ENCODE measurements at regions not wholly inside any gene's neighbourhood (a gene's known extent, or its start where the extent isn't known, plus 50 kb on each side); places are given as distances from the start of the nearest gene placed in this dataset.
"Not testable (repeated sequence)": the region's sequence is repeated elsewhere in the genome, so short reads cannot be mapped to it uniquely, and the experiment has no call there.

GRCh38 chr3:76300746-76301145 is 515.4 kb upstream of the ZNF717 start:
- FAIRE-seq, result no peak
- DNase-seq (ENCODE audit: extremely low spot score, insufficient read length, low read depth), result no peak

GRCh38 chr3:76307556-76307955 is 522.2 kb upstream of the ZNF717 start:
- DNase-seq (ENCODE audit: extremely low spot score, insufficient read length, low read depth), result no peak
- no peak for FAIRE-seq

- FAIRE-seq (no peak), DNase-seq (ENCODE audit: extremely low spot score, insufficient read length, low read depth) (no peak)
Observed at GRCh38 chr3:76308541-76308940, 523.2 kb upstream of the ZNF717 start.

GRCh38 chr3:76310089-76310488 is 524.7 kb upstream of the ZNF717 start:
- FAIRE-seq (no peak), DNase-seq (ENCODE audit: extremely low spot score, insufficient read length, low read depth) (no peak)

- DNase-seq (ENCODE audit: extremely low spot score, insufficient read length, low read depth), result no peak
- FAIRE-seq, result no peak
Observed at GRCh38 chr3:76310667-76311066, 525.3 kb upstream of the ZNF717 start.

GRCh38 chr3:76311941-76312340 is 526.6 kb upstream of the ZNF717 start:
- FAIRE-seq, result no peak
- DNase-seq (ENCODE audit: extremely low spot score, insufficient read length, low read depth), result no peak

- FAIRE-seq; DNase-seq (ENCODE audit: extremely low spot score, insufficient read length, low read depth): not testable (repeated sequence)
Observed at GRCh38 chr3:76315906-76316305, 530.6 kb upstream of the ZNF717 start.

- FAIRE-seq (no peak), DNase-seq (ENCODE audit: extremely low spot score, insufficient read length, low read depth) (no peak)
Observed at GRCh38 chr3:76321614-76322013, 536.3 kb upstream of the ZNF717 start.

GRCh38 chr3:76324101-76324500 is 538.8 kb upstream of the ZNF717 start:
- no peak for DNase-seq (ENCODE audit: extremely low spot score, insufficient read length, low read depth)
- no peak for FAIRE-seq

- FAIRE-seq (no peak), DNase-seq (ENCODE audit: extremely low spot score, insufficient read length, low read depth) (no peak)
Observed at GRCh38 chr3:76345878-76346277, 560.5 kb upstream of the ZNF717 start.

GRCh38 chr3:76346690-76347089 is 561.3 kb upstream of the ZNF717 start:
- DNase-seq (ENCODE audit: extremely low spot score, insufficient read length, low read depth), result no peak
- FAIRE-seq, result no peak

- no peak for FAIRE-seq
- no peak for DNase-seq (ENCODE audit: extremely low spot score, insufficient read length, low read depth)
Observed at GRCh38 chr3:76349715-76350480, 564.5 kb upstream of the ZNF717 start.

- FAIRE-seq, result no peak
- DNase-seq (ENCODE audit: extremely low spot score, insufficient read length, low read depth), result no peak
Observed at GRCh38 chr3:76352051-76352450, 566.7 kb upstream of the ZNF717 start.

- DNase-seq (ENCODE audit: extremely low spot score, insufficient read length, low read depth) (no peak), FAIRE-seq (no peak)
Observed at GRCh38 chr3:76352511-76353284, 567.3 kb upstream of the ZNF717 start.

GRCh38 chr3:76353683-76354082 is 568.3 kb upstream of the ZNF717 start:
- FAIRE-seq, result no peak
- no peak for DNase-seq (ENCODE audit: extremely low spot score, insufficient read length, low read depth)

GRCh38 chr3:76361010-76361409 is 575.7 kb upstream of the ZNF717 start:
- DNase-seq (ENCODE audit: extremely low spot score, insufficient read length, low read depth) (no peak), FAIRE-seq (no peak)

GRCh38 chr3:76362643-76363042 is 577.3 kb upstream of the ZNF717 start:
- DNase-seq (ENCODE audit: extremely low spot score, insufficient read length, low read depth), result no peak
- FAIRE-seq, result no peak

GRCh38 chr3:76365275-76365674 is 579.9 kb upstream of the ZNF717 start:
- no peak for FAIRE-seq

GRCh38 chr3:76367281-76367680 is 581.9 kb upstream of the ZNF717 start:
- DNase-seq (ENCODE audit: extremely low spot score, insufficient read length, low read depth) (no peak), FAIRE-seq (no peak)

More at GRCh38 chr3:76365275-76365674, 579.9 kb upstream of the ZNF717 start:
- no peak for DNase-seq (ENCODE audit: extremely low spot score, insufficient read length, low read depth)

GRCh38 chr3:76369170-76369569 is 583.8 kb upstream of the ZNF717 start:
- DNase-seq (ENCODE audit: extremely low spot score, insufficient read length, low read depth), result no peak
- no peak for FAIRE-seq

- DNase-seq (ENCODE audit: extremely low spot score, insufficient read length, low read depth), result no peak
- no peak for FAIRE-seq
Observed at GRCh38 chr3:76370749-76371520, 585.6 kb upstream of the ZNF717 start.
